Fibroblast of lung (primary cell): ENCODE measurements at regions not wholly inside any gene's neighbourhood (a gene's known extent, or its start where the extent isn't known, plus 50 kb on each side); places are given as distances from the start of the nearest gene placed in this dataset.

Experiments
- DNase-seq, 2 donors: peaks; one replicate each; pipeline versions ENCODE4 v3.0.0 to v3.0.0-alpha.2; 2010; ENCODE audit warnings: low read depth in 2 of 2
- H2AFZ ChIP-seq: 2 replicates; pipeline ENCODE4 v1.5.1; 2012; ENCODE audit warnings: low read length, control low read depth, inconsistent platforms
- H3K27ac ChIP-seq: 2 replicates; pipeline ENCODE4 v1.5.1; 2011; ENCODE audit warnings: low read length, control low read depth; ENCODE audit not compliant: insufficient read depth
- H3K27me3 ChIP-seq: 2 replicates; pipeline ENCODE4 v1.5.1; 2011; ENCODE audit warnings: mild to moderate bottlenecking, low read length; ENCODE audit not compliant: control insufficient read depth, insufficient read depth
- H3K36me3 ChIP-seq: 2 replicates; pipeline ENCODE4 v1.5.1; 2011; ENCODE audit warnings: low read length; ENCODE audit not compliant: control insufficient read depth, insufficient read depth
- H3K4me1 ChIP-seq: 2 replicates; pipeline ENCODE4 v1.5.1; 2011; ENCODE audit warnings: low read length; ENCODE audit not compliant: control insufficient read depth, insufficient read depth; ENCODE audit errors: extremely low read depth
- H3K4me2 ChIP-seq: 2 replicates; pipeline ENCODE4 v1.5.1; 2011; ENCODE audit warnings: low read length, control low read depth; ENCODE audit not compliant: insufficient read depth; ENCODE audit errors: extremely low read depth
- H3K4me3 ChIP-seq, 4 experiments: fragments of 200-600 bp in 1 of 4; sonication (generic) in 1 of 4; replicated peaks in 1 of 4; 2 replicates each; pipeline ENCODE4 v1.5.1; 2011 to 2016; ENCODE audit warnings: low read length in 4 of 4, low read depth in 3 of 4, mild to moderate bottlenecking in 3 of 4, control low read depth in 2 of 4, inconsistent platforms in 1 of 4, mixed read lengths in 1 of 4; ENCODE audit not compliant: insufficient read depth in 1 of 4; ENCODE audit errors: control extremely low read depth in 1 of 4
- H3K79me2 ChIP-seq: 2 replicates; pipeline ENCODE4 v1.5.1; 2012; ENCODE audit warnings: mild to moderate bottlenecking, low read length, inconsistent platforms; ENCODE audit not compliant: control insufficient read depth, insufficient read depth
- H3K9ac ChIP-seq: 2 replicates; pipeline ENCODE4 v1.5.1; 2011; ENCODE audit warnings: mild to moderate bottlenecking, low read length, control low read depth; ENCODE audit not compliant: insufficient read depth
- H3K9me3 ChIP-seq: 2 replicates; pipeline ENCODE4 v1.5.1; 2012; ENCODE audit warnings: low read depth, low read length; ENCODE audit not compliant: control insufficient read depth, insufficient read depth
- H4K20me1 ChIP-seq: 2 replicates; pipeline ENCODE4 v1.5.1; 2011; ENCODE audit warnings: low read length; ENCODE audit not compliant: control insufficient read depth, insufficient read depth; ENCODE audit errors: extremely low read depth
- EZH2 ChIP-seq: IDR thresholded peaks from 2 replicates; pipeline ENCODE4 v1.5.1; 2012; ENCODE audit warnings: low read length, control low read depth, mild to moderate bottlenecking; ENCODE audit errors: missing control alignments
- TF ChIP-seq, protein P1 (sequence below), 2 donors: IDR thresholded peaks in 1 of 2; conservative IDR thresholded peaks in 1 of 2; 1 replicate in 1 of 2; 2 replicates in 1 of 2; pipeline ENCODE4 v1.5.1; 2011 to 2012; ENCODE audit warnings: low read length in 2 of 2, control low read depth in 1 of 2, inconsistent platforms in 1 of 2, low read depth in 1 of 2, mild to moderate bottlenecking in 1 of 2

DNA sequence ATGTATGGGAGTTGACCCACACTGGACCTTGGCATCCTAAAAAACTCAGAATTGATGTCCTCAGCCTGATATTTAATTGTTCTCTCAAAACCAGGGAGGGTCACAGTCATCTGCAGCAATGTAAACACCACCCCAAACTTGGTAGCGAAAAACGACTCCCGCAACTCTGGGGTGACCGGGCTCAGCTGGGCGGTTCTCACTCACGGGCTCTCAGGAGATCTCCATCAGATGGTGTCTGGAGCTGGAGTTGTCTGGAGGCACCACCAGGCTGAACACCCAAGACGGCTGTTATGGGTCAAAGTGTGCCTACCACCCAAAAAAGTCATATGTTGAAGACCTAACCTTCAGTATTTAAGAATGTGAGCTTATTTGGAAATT, 50.9 kb upstream of the NXT1 start:
- Histone ChIP-seq H3K36me3 (no peaks in the 10 kb centered on the region), H3K4me2 (no peak overlapping the region), H2AFZ (no peak overlapping the region), H4K20me1 (no peaks in the 10 kb centered on the region), H3K4me1 (no peaks in the 10 kb centered on the region), H3K9ac (no peak overlapping the region), H3K9me3 (no peaks in the 10 kb centered on the region), H3K4me3 (no peak overlapping the region), H3K27ac (no peak overlapping the region), H3K79me2 (no peaks in the 10 kb centered on the region), H3K27me3 (no peaks in the 10 kb centered on the region)
- TF ChIP-seq, protein P1, sequence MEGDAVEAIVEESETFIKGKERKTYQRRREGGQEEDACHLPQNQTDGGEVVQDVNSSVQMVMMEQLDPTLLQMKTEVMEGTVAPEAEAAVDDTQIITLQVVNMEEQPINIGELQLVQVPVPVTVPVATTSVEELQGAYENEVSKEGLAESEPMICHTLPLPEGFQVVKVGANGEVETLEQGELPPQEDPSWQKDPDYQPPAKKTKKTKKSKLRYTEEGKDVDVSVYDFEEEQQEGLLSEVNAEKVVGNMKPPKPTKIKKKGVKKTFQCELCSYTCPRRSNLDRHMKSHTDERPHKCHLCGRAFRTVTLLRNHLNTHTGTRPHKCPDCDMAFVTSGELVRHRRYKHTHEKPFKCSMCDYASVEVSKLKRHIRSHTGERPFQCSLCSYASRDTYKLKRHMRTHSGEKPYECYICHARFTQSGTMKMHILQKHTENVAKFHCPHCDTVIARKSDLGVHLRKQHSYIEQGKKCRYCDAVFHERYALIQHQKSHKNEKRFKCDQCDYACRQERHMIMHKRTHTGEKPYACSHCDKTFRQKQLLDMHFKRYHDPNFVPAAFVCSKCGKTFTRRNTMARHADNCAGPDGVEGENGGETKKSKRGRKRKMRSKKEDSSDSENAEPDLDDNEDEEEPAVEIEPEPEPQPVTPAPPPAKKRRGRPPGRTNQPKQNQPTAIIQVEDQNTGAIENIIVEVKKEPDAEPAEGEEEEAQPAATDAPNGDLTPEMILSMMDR (conservative IDR thresholded peaks at IDR 0.05 in 1 of 2, IDR thresholded peaks at IDR 0.05 in 1 of 2; ENCODE audit: low read depth in 1 of 2, low read length in 2 of 2) = no peak
- TF ChIP-seq EZH2 = no peak
- no peak for DNase-seq

DNA sequence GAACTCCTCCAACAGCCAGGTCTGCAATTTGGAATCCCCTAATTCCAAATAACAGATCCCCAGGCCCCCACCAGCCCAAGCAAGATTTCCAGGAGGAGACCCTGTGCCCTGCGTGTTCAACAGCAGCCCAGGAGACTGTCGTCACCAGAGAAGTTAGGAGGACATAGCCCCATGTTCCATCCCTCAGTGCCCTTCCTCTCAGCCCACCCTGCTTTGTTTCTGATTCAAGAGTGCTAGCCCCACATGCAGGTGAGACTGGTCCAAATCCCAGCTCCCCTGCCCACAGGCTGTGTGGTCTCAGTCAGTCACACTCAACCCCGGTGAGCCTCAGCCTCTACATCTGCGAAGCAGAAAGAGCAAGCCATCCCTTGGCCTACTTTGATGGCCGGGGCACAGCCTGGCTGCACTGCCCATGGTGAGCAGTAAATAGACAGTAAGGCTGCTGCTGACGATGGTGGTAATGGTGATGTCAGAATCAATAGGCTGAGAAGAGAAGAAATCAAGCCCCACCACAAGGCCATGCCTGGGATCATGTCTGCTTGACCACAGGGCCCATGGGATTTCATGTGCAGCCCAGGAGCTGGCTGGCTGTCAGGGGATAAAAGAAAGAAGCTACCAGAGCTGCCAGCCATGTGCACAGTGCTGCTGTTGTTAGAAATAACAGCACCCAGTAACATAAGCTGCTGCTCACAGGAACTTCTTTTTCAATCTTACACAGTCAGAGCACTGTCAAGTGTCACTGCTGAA, 51.5 kb upstream of the NXT1 start:
- no peaks in the 10 kb centered on the region for H3K79me2 ChIP-seq
- H3K4me1 ChIP-seq = no peaks in the 10 kb centered on the region
- H3K4me2 ChIP-seq = no peak overlapping the region
- H3K4me3 ChIP-seq = no peak overlapping the region
- TF ChIP-seq, protein P1 (conservative IDR thresholded peaks at IDR 0.05 in 1 of 2, IDR thresholded peaks at IDR 0.05 in 1 of 2; ENCODE audit: low read depth in 1 of 2, low read length in 2 of 2) = no peak
- TF ChIP-seq EZH2 = no peak
- no peaks in the 10 kb centered on the region for H4K20me1 ChIP-seq
- H2AFZ ChIP-seq = no peak overlapping the region
- no peaks in the 10 kb centered on the region for H3K9me3 ChIP-seq
- H3K9ac ChIP-seq = no peak overlapping the region
- H3K27me3 ChIP-seq = no peaks in the 10 kb centered on the region
- H3K36me3 ChIP-seq = no peaks in the 10 kb centered on the region
- no peak for DNase-seq
- H3K27ac ChIP-seq = no peak overlapping the region

DNA sequence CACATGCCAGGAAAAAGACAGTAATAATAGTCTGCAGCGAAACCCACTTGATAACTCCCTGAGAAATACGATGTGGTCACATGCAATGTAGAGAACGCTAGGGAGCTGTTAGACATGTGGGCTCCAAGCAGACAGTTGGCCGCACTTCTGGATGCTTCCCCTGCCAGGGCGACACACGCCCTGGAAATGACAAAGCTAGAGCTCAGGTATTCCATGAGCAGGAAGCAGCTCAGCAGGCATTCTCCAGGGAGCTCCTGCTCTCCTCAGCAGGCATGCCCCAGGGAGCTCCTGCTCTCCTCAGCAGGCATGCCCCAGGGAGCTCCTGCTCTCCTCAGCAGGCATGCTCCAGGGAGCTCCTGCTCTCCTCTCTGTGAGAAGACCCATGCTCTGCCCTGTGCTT, 52.4 kb upstream of the NXT1 start:
- H3K36me3 ChIP-seq = no peaks in the 10 kb centered on the region
- no peak overlapping the region for H3K4me2 ChIP-seq
- H3K4me1 ChIP-seq = no peaks in the 10 kb centered on the region
- no peak overlapping the region for H2AFZ ChIP-seq
- no peak for TF ChIP-seq EZH2
- TF ChIP-seq, protein P1 (conservative IDR thresholded peaks at IDR 0.05 in 1 of 2, IDR thresholded peaks at IDR 0.05 in 1 of 2; ENCODE audit: low read depth in 1 of 2, low read length in 2 of 2) = no peak
- no peak for DNase-seq
- no peak overlapping the region for H3K4me3 ChIP-seq
- H3K9ac ChIP-seq = no peak overlapping the region
- no peaks in the 10 kb centered on the region for H4K20me1 ChIP-seq
- no peaks in the 10 kb centered on the region for H3K9me3 ChIP-seq
- no peak overlapping the region for H3K27ac ChIP-seq
- no peaks in the 10 kb centered on the region for H3K27me3 ChIP-seq
- no peaks in the 10 kb centered on the region for H3K79me2 ChIP-seq
